H1 (cell line): ENCODE measurements at regions not wholly inside any gene's neighbourhood (a gene's known extent, or its start where the extent isn't known, plus 50 kb on each side); places are given as distances from the start of the nearest gene placed in this dataset.

Experiments
- CTCF ChIA-PET: fragments of 300-600 bp; sonication (Branson Sonifier 250); formaldehyde crosslinking; loops from one replicate; lab custom pipeline; 2021; ENCODE audit not compliant: partially characterized antibody; lab: Charles Lee
- POLR2A ChIA-PET: fragments of 300-600 bp; sonication (Branson Sonifier 250); formaldehyde crosslinking; loops from one replicate; lab custom pipeline; 2021; ENCODE audit warnings: inconsistent platforms; ENCODE audit not compliant: partially characterized antibody; lab: Charles Lee
- DNase-seq, 2 experiments: peaks; one replicate each; pipeline versions ENCODE4 v3.0.0 to v3.0.0-alpha.2; 2010 to 2022; ENCODE audit warnings: low spot score in 2 of 2, low read depth in 1 of 2, mixed read lengths in 1 of 2
- FAIRE-seq: peaks from 2 replicates; lab custom pipeline; 2011; peaks lifted over from hg19 to GRCh38; lab: Jason Lieb, UNC
- H2AFZ ChIP-seq: 2 replicates; pipeline ENCODE4 v1.8.1; 2012; ENCODE audit warnings: low read length, inconsistent platforms
- H2AK5ac ChIP-seq: 2 replicates; pipeline ENCODE4 v1.6.1; 2013; ENCODE audit warnings: low read depth, low read length
- H2BK120ac ChIP-seq: replicated peaks from 2 replicates; pipeline ENCODE3; 2013; ENCODE audit warnings: low read depth, low read length, inconsistent platforms
- H2BK12ac ChIP-seq: 2 replicates; pipeline ENCODE4 v1.6.1; 2013; ENCODE audit warnings: low read depth, low read length
- H2BK15ac ChIP-seq: 2 replicates; pipeline ENCODE4 v1.6.1; 2013; ENCODE audit warnings: low read length
- H2BK20ac ChIP-seq: 2 replicates; pipeline ENCODE4 v1.6.1; 2013; ENCODE audit warnings: low read length
- H2BK5ac ChIP-seq: 2 replicates; pipeline ENCODE4 v1.6.1; 2013; ENCODE audit warnings: low read depth, low read length
- H3K14ac ChIP-seq: 2 replicates; pipeline ENCODE4 v1.6.1; 2013; ENCODE audit warnings: inconsistent platforms; ENCODE audit not compliant: insufficient read length
- H3K18ac ChIP-seq: 2 replicates; pipeline ENCODE4 v1.6.1; 2013; ENCODE audit warnings: low read length; ENCODE audit errors: extremely low read depth
- H3K23ac ChIP-seq: 2 replicates; pipeline ENCODE4 v1.6.1; 2013; ENCODE audit warnings: inconsistent platforms; ENCODE audit not compliant: insufficient read length
- H3K23me2 ChIP-seq: 2 replicates; pipeline ENCODE4 v1.6.1; 2013; ENCODE audit warnings: low read depth, low read length
- H3K27ac ChIP-seq: 2 replicates; pipeline ENCODE4 v1.6.1; 2011; ENCODE audit warnings: low read depth, low read length, inconsistent platforms
- H3K27me3 ChIP-seq, 4 experiments: replicated peaks in 1 of 4; 1 replicate in 1 of 4; 2 replicates in 3 of 4; pipeline versions ENCODE4 v1.6.1 to v1.8.1; 2011 to 2013; ENCODE audit warnings: low read length in 3 of 4, mild to moderate bottlenecking in 3 of 4, inconsistent platforms in 2 of 4, mixed read lengths in 2 of 4, moderate library complexity in 1 of 4; ENCODE audit not compliant: control insufficient read depth in 3 of 4, insufficient read depth in 3 of 4; ENCODE audit errors: extremely low read depth in 1 of 4
- H3K36me3 ChIP-seq, 4 experiments: 2 replicates each; pipeline versions ENCODE4 v1.6.1 to v1.8.1; 2011 to 2013; ENCODE audit warnings: mild to moderate bottlenecking in 4 of 4, low read length in 3 of 4, moderate library complexity in 2 of 4, control low read depth in 1 of 4, inconsistent platforms in 1 of 4; ENCODE audit not compliant: insufficient read depth in 4 of 4, control insufficient read depth in 2 of 4
- H3K4ac ChIP-seq: replicated peaks from 2 replicates; pipeline ENCODE3; 2013; ENCODE audit warnings: low read length, low read depth, mixed read lengths, inconsistent platforms; ENCODE audit not compliant: insufficient read length
- H3K4me1 ChIP-seq, 4 experiments: replicated peaks in 1 of 4; 1 replicate in 1 of 4; 2 replicates in 3 of 4; pipeline versions ENCODE4 v1.6.1 to v1.8.1; 2011 to 2013; ENCODE audit warnings: low read length in 3 of 4, inconsistent platforms in 2 of 4, mixed read lengths in 1 of 4; ENCODE audit not compliant: insufficient read depth in 4 of 4, control insufficient read depth in 3 of 4
- H3K4me2 ChIP-seq, 2 experiments: 2 replicates each; pipeline versions ENCODE4 v1.6.1 to v1.8.1; 2011 to 2013; ENCODE audit warnings: low read depth in 2 of 2, low read length in 2 of 2, control low read depth in 1 of 2, inconsistent platforms in 1 of 2, mild to moderate bottlenecking in 1 of 2; ENCODE audit not compliant: insufficient read depth in 1 of 2
- H3K4me3 ChIP-seq, 4 experiments: fragments of 200-600, 300-600 bp in 1 of 4; sonication (generic), shearing (Covaris generic), sonication (Bioruptor Twin) in 1 of 4; 2 replicates each; pipeline versions ENCODE4 v1.5.1 to v1.8.1; 2011 to 2016; ENCODE audit warnings: low read length in 4 of 4, low read depth in 3 of 4, control low read depth in 2 of 4, inconsistent platforms in 2 of 4, mild to moderate bottlenecking in 2 of 4, mixed read lengths in 1 of 4, moderate library complexity in 1 of 4; ENCODE audit not compliant: insufficient read depth in 2 of 4; ENCODE audit errors: extremely low read depth in 1 of 4
- H3K56ac ChIP-seq: replicated peaks from 2 replicates; pipeline ENCODE3; 2013; ENCODE audit warnings: low read depth, mild to moderate bottlenecking, mixed read lengths, low read length, inconsistent platforms; ENCODE audit not compliant: insufficient read length
- H3K79me1 ChIP-seq: 2 replicates; pipeline ENCODE4 v1.6.1; 2013; ENCODE audit warnings: low read depth, low read length, control low read depth
- H3K79me2 ChIP-seq, 2 experiments: 2 replicates each; pipeline versions ENCODE4 v1.6.1 to v1.8.1; 2012 to 2013; ENCODE audit warnings: low read length in 2 of 2, mild to moderate bottlenecking in 2 of 2, inconsistent platforms in 1 of 2; ENCODE audit not compliant: insufficient read depth in 2 of 2, control insufficient read depth in 1 of 2
- H3K9ac ChIP-seq, 4 experiments: replicated peaks in 1 of 4; 1 replicate in 1 of 4; 2 replicates in 3 of 4; pipeline versions ENCODE4 v1.6.1 to v1.8.1; 2011 to 2013; ENCODE audit warnings: low read depth in 3 of 4, low read length in 3 of 4, control low read depth in 2 of 4, mild to moderate bottlenecking in 2 of 4, moderate library complexity in 2 of 4, inconsistent platforms in 1 of 4; ENCODE audit errors: extremely low read depth in 1 of 4
- H3K9me3 ChIP-seq, 2 experiments: 2 replicates each; pipeline versions ENCODE4 v1.6.1 to v1.8.1; 2012 to 2013; ENCODE audit warnings: mild to moderate bottlenecking in 2 of 2, moderate library complexity in 2 of 2, control low read depth in 1 of 2, inconsistent platforms in 1 of 2, low read depth in 1 of 2, low read length in 1 of 2, mixed read lengths in 1 of 2; ENCODE audit not compliant: insufficient read depth in 2 of 2
- H4K20me1 ChIP-seq, 2 experiments: replicated peaks in 1 of 2; 2 replicates each; pipeline versions ENCODE3 to v1.8.1; 2011 to 2013; ENCODE audit warnings: inconsistent platforms in 2 of 2, low read length in 2 of 2, mild to moderate bottlenecking in 1 of 2; ENCODE audit not compliant: insufficient read depth in 2 of 2, control insufficient read depth in 1 of 2
- H4K5ac ChIP-seq: 2 replicates; pipeline ENCODE4 v1.6.1; 2013; ENCODE audit warnings: low read length, low read depth, mixed read lengths, inconsistent platforms; ENCODE audit not compliant: insufficient read length
- H4K8ac ChIP-seq: 2 replicates; pipeline ENCODE4 v1.8.0; 2013; ENCODE audit warnings: mild to moderate bottlenecking, moderate library complexity, low read length, inconsistent platforms; ENCODE audit not compliant: insufficient read depth; ENCODE audit errors: extremely low read depth
- H4K91ac ChIP-seq: replicated peaks from 2 replicates; pipeline ENCODE3; 2013; ENCODE audit warnings: low read length, mixed read lengths, inconsistent platforms; ENCODE audit not compliant: insufficient read length
- ASH2L ChIP-seq: fragments of 200-600, 300-600 bp; sonication (generic); IDR thresholded peaks from one replicate; pipeline ENCODE4 v1.7.1; 2017; ENCODE audit warnings: low read length
- ATF3 ChIP-seq: IDR thresholded peaks from 2 replicates; pipeline ENCODE4 v1.6.1; 2011; ENCODE audit warnings: low read depth, mild to moderate bottlenecking, low read length; ENCODE audit not compliant: insufficient read depth
- BCL11A ChIP-seq, 2 experiments: IDR thresholded peaks; one replicate each; pipeline ENCODE4 v1.6.1; 2011; ENCODE audit warnings: low read depth in 2 of 2, low read length in 2 of 2, mild to moderate bottlenecking in 2 of 2
- FOSL1 ChIP-seq: IDR thresholded peaks from 2 replicates; pipeline ENCODE4 v1.6.1; 2011; ENCODE audit warnings: mild to moderate bottlenecking, low read depth, low read length, moderate library complexity; ENCODE audit not compliant: insufficient read depth
- HDAC2 ChIP-seq, 2 experiments: fragments of 300-600 bp in 1 of 2; sonication (generic) in 1 of 2; IDR thresholded peaks; 2 replicates each; pipeline ENCODE4 v1.6.1; 2011 to 2012; ENCODE audit warnings: low read depth in 2 of 2, low read length in 2 of 2, mild to moderate bottlenecking in 2 of 2, moderate library complexity in 2 of 2, borderline replicate concordance in 1 of 2, inconsistent platforms in 1 of 2
- HDAC6 ChIP-seq: IDR thresholded peaks from one replicate; pipeline ENCODE4 v1.7.1; 2012; ENCODE audit warnings: low read depth, mild to moderate bottlenecking, inconsistent platforms, low read length, moderate library complexity
- KDM1A ChIP-seq: fragments of 200-600, 300-600 bp; sonication (generic); IDR thresholded peaks from 2 replicates; pipeline ENCODE4 v1.7.1; 2016; ENCODE audit warnings: mild to moderate bottlenecking, low read length, borderline replicate concordance
- RAD21 ChIP-seq, 2 experiments: IDR thresholded peaks in 1 of 2; conservative IDR thresholded peaks in 1 of 2; 2 replicates each; pipeline ENCODE4 v1.6.1; 2011; ENCODE audit warnings: low read depth in 2 of 2, low read length in 2 of 2, improper control_type of control experiment in 1 of 2, inconsistent platforms in 1 of 2, mild to moderate bottlenecking in 1 of 2, moderate library complexity in 1 of 2
- SIN3A ChIP-seq, 2 experiments: IDR thresholded peaks in 1 of 2; conservative IDR thresholded peaks in 1 of 2; 2 replicates each; pipeline ENCODE4 v1.6.1; 2011 to 2012; ENCODE audit warnings: low read length in 2 of 2, improper control_type of control experiment in 1 of 2, low read depth in 1 of 2, mild to moderate bottlenecking in 1 of 2
- SRF ChIP-seq: IDR thresholded peaks from 2 replicates; pipeline ENCODE4 v1.6.1; 2011; ENCODE audit warnings: mild to moderate bottlenecking, low read depth, low read length, moderate library complexity
- TAF1 ChIP-seq: IDR thresholded peaks from 2 replicates; pipeline ENCODE4 v1.6.1; 2011; ENCODE audit warnings: mild to moderate bottlenecking, low read depth, low read length
- TAF7 ChIP-seq: optimal IDR thresholded peaks from 2 replicates; pipeline ENCODE3; 2011; ENCODE audit warnings: low read depth, mild to moderate bottlenecking, inconsistent platforms, low read length, moderate library complexity, borderline replicate concordance
- TCF12 ChIP-seq: IDR thresholded peaks from 2 replicates; pipeline ENCODE4 v1.6.1; 2011; ENCODE audit warnings: low read depth, mild to moderate bottlenecking, low read length
- ZNF274 ChIP-seq: IDR thresholded peaks from 2 replicates; pipeline ENCODE4 v1.7.0; 2012; ENCODE audit warnings: low read length, borderline replicate concordance; ENCODE audit errors: extremely low read depth
- WGBS, 2 experiments: shearing (Covaris generic) in 1 of 2; methylation state at CpG; one replicate each; pipeline versions ENCODE4 v1.1.6 to v1.1.7; 2013 to 2015; ENCODE audit warnings: low lambda C conversion rate in 2 of 2, mixed read lengths in 2 of 2, inconsistent platforms in 1 of 2, low coverage in 1 of 2, missing lambda C conversion rate in 1 of 2; ENCODE audit not compliant: insufficient replicate concordance in 2 of 2, insufficient coverage in 1 of 2, insufficient read length in 1 of 2; ENCODE audit errors: extremely low coverage in 1 of 2, missing lambda C conversion rate in 1 of 2; 5-methylcytosine and 5-hydroxymethylcytosine counted together

DNA sequence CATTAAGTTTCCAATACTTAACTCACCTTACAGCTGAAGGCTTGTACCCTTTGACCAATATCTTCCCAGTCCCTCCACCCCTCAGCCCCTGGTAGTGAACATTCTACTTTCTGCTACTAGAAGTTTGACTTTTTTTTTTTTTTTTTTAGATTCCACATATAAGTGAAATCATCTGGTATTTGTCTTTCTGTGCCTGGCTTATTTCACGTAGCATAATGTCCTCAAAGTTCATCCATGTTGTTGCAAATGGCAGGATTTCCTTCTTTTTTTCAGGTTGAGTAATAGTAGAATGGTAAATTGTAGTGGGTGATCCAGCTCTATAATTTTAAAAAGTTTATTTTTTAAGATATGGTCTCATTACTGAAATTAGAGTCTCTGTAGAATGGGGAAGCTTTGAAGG is 316.0 kb downstream of the MTX2 start:
- no peak for FAIRE-seq
- Histone ChIP-seq H3K79me2 (no peaks in the 10 kb centered on the region), H2BK5ac (no peak overlapping the region), H3K4ac (no peak overlapping the region), H3K36me3 (no peaks in the 10 kb centered on the region), H3K56ac (no peak overlapping the region), H4K5ac (no peak overlapping the region), H2BK120ac (no peak overlapping the region), H3K23me2 (no peaks in the 10 kb centered on the region), H2BK15ac (no peak overlapping the region), H3K27ac (no peak overlapping the region), H3K14ac (no peak overlapping the region), H2BK12ac (no peak overlapping the region), H4K8ac (no peak overlapping the region), H3K27me3 (no peaks in the 10 kb centered on the region), H3K4me2 (no peak overlapping the region), H2AFZ (no peak overlapping the region), H4K20me1 (no peaks in the 10 kb centered on the region), H2BK20ac (no peak overlapping the region), H3K23ac (no peak overlapping the region), H3K18ac (no peak overlapping the region), H3K9ac (no peak overlapping the region), H3K4me1 (no peaks in the 10 kb centered on the region), H2AK5ac (no peak overlapping the region), H3K79me1 (no peaks in the 10 kb centered on the region), H3K4me3 (no peak overlapping the region), H3K9me3 (no peaks in the 10 kb centered on the region), H4K91ac (no peak overlapping the region)
- POLR2A ChIA-PET, result no interaction called here
- CTCF ChIA-PET, result interaction anchor here (0.6 to 2.5 kb wide), 5 partner anchors 66 to 512 kb away, joined by 3 to 6 read pairs (median 4); no protein-coding TSS in a partner anchor
- WGBS, 2 experiments, result no CpG with 5 or more reads among the region's 1 CpG
- no peak for DNase-seq
- TF ChIP-seq KDM1A (no peak), RAD21 (IDR thresholded peaks at IDR 0.05 in 1 of 2, conservative IDR thresholded peaks at IDR 0.05 in 1 of 2; ENCODE audit: low read depth in 2 of 2, low read length in 2 of 2) (no peak), TAF1 (no peak), TAF7 (no peak), SRF (no peak), HDAC2 (IDR thresholded peaks at IDR 0.05; ENCODE audit: borderline replicate concordance in 1 of 2, low read depth in 2 of 2, low read length in 2 of 2) (no peak), BCL11A (IDR thresholded peaks at IDR 0.05; ENCODE audit: low read depth in 2 of 2, low read length in 2 of 2) (no peak), ZNF274 (no peak), HDAC6 (no peak), ASH2L (no peak), SIN3A (conservative IDR thresholded peaks at IDR 0.05 in 1 of 2, IDR thresholded peaks at IDR 0.05 in 1 of 2; ENCODE audit: low read depth in 1 of 2, low read length in 2 of 2) (no peak), ATF3 (no peak), TCF12 (no peak), FOSL1 (no peak)
